ENCODE measurements at regions not wholly inside any gene's neighbourhood (a gene's known extent, or its start where the extent isn't known, plus 50 kb on each side); places are given as distances from the start of the nearest gene placed in this dataset.

GRCh38 chr16:86965840-86966550 lies 351.2 kb downstream of the C16orf95 start:
- no peak for DNase-seq (ENCODE audit: low spot score)
- in situ Hi-C loops (cut with HindIII; ENCODE audit: low sequenced_read_pairs), result no loop called here

GRCh38 chr16:86966777-86967176 lies 350.4 kb downstream of the C16orf95 start:
- DNase-seq (ENCODE audit: low spot score), result no peak
- in situ Hi-C loops (cut with HindIII; ENCODE audit: low sequenced_read_pairs), result no loop called here

- no peak for DNase-seq (ENCODE audit: low spot score)
- in situ Hi-C loops (cut with HindIII; ENCODE audit: low sequenced_read_pairs), result no loop called here
These were observed 348.3 kb downstream of the C16orf95 start for GRCh38 chr16:86968866-86969265.

- in situ Hi-C loops (cut with HindIII; ENCODE audit: low sequenced_read_pairs), result no loop called here
- DNase-seq (ENCODE audit: low spot score), result no peak
These were observed 347.5 kb downstream of the C16orf95 start for GRCh38 chr16:86969716-86970115.

GRCh38 chr16:86970279-86970678 lies 346.9 kb downstream of the C16orf95 start:
- DNase-seq (ENCODE audit: low spot score), result no peak
- in situ Hi-C loops (cut with HindIII; ENCODE audit: low sequenced_read_pairs), result no loop called here

GRCh38 chr16:86970726-86971125 lies 346.5 kb downstream of the C16orf95 start:
- DNase-seq (ENCODE audit: low spot score), result no peak
- in situ Hi-C loops (cut with HindIII; ENCODE audit: low sequenced_read_pairs), result no loop called here

- no peak for DNase-seq (ENCODE audit: low spot score)
- in situ Hi-C loops (cut with HindIII; ENCODE audit: low sequenced_read_pairs), result no loop called here
These were observed 345.9 kb downstream of the C16orf95 start for GRCh38 chr16:86971251-86971650.

- in situ Hi-C loops (cut with HindIII; ENCODE audit: low sequenced_read_pairs), result no loop called here
- DNase-seq (ENCODE audit: low spot score), result no peak
These were observed 343.1 kb downstream of the C16orf95 start for GRCh38 chr16:86974120-86974519.

- in situ Hi-C loops (cut with HindIII; ENCODE audit: low sequenced_read_pairs), result no loop called here
These were observed 341.7 kb downstream of the C16orf95 start for GRCh38 chr16:86975445-86975844.

GRCh38 chr16:86977076-86977676 lies 340.0 kb downstream of the C16orf95 start:
- no peak for DNase-seq (ENCODE audit: low spot score)
- in situ Hi-C loops (cut with HindIII; ENCODE audit: low sequenced_read_pairs), result no loop called here

More at GRCh38 chr16:86975445-86975844, 341.7 kb downstream of the C16orf95 start:
- DNase-seq (ENCODE audit: low spot score), result peak; percentile 3

- no peak for DNase-seq (ENCODE audit: low spot score)
- in situ Hi-C loops (cut with HindIII; ENCODE audit: low sequenced_read_pairs), result no loop called here
These were observed 338.7 kb downstream of the C16orf95 start for GRCh38 chr16:86978445-86979030.

GRCh38 chr16:86979061-86979460 lies 338.1 kb downstream of the C16orf95 start:
- DNase-seq (ENCODE audit: low spot score), result no peak
- in situ Hi-C loops (cut with HindIII; ENCODE audit: low sequenced_read_pairs), result no loop called here

- DNase-seq (ENCODE audit: low spot score), result no peak
- in situ Hi-C loops (cut with HindIII; ENCODE audit: low sequenced_read_pairs), result no loop called here
These were observed 337.1 kb downstream of the C16orf95 start for GRCh38 chr16:86979984-86980553.

- in situ Hi-C loops (cut with HindIII; ENCODE audit: low sequenced_read_pairs), result no loop called here
- no peak for DNase-seq (ENCODE audit: low spot score)
These were observed 336.5 kb downstream of the C16orf95 start for GRCh38 chr16:86980644-86981043.

- DNase-seq (ENCODE audit: low spot score), result no peak
- in situ Hi-C loops (cut with HindIII; ENCODE audit: low sequenced_read_pairs), result no loop called here
These were observed 334.9 kb downstream of the C16orf95 start for GRCh38 chr16:86982347-86982596.

GRCh38 chr16:86982912-86983311 lies 334.3 kb downstream of the C16orf95 start:
- in situ Hi-C loops (cut with HindIII; ENCODE audit: low sequenced_read_pairs), result no loop called here
- no peak for DNase-seq (ENCODE audit: low spot score)

GRCh38 chr16:86983621-86984020 lies 333.6 kb downstream of the C16orf95 start:
- in situ Hi-C loops (cut with HindIII; ENCODE audit: low sequenced_read_pairs), result no loop called here
- no peak for DNase-seq (ENCODE audit: low spot score)

GRCh38 chr16:86984343-86984742 lies 332.8 kb downstream of the C16orf95 start:
- in situ Hi-C loops (cut with HindIII; ENCODE audit: low sequenced_read_pairs), result no loop called here

GRCh38 chr16:86984991-86985647 lies 332.1 kb downstream of the C16orf95 start:
- in situ Hi-C loops (cut with HindIII; ENCODE audit: low sequenced_read_pairs), result no loop called here

More at GRCh38 chr16:86984343-86984742, 332.8 kb downstream of the C16orf95 start:
- DNase-seq (ENCODE audit: low spot score), result no peak

GRCh38 chr16:86985648-86986015 lies 331.6 kb downstream of the C16orf95 start:
- in situ Hi-C loops (cut with HindIII; ENCODE audit: low sequenced_read_pairs), result no loop called here
- DNase-seq (ENCODE audit: low spot score), result no peak

More at GRCh38 chr16:86984991-86985647, 332.1 kb downstream of the C16orf95 start:
- DNase-seq (ENCODE audit: low spot score), result no peak

Data from G401 (cell line).